Effector memory CD4-positive, alpha-beta T cell (primary cell): ENCODE measurements at regions not wholly inside any gene's neighbourhood (a gene's known extent, or its start where the extent isn't known, plus 50 kb on each side); places are given as distances from the start of the nearest gene placed in this dataset.

Experiments used
- DNase-seq, 3 donors: peaks; one replicate each; pipeline ENCODE4 v3.0.0-alpha.2; 2020
- H3K27ac ChIP-seq: 2 replicates; pipeline ENCODE4 v1.7.0; 2013; ENCODE audit warnings: mild to moderate bottlenecking, low read length, moderate library complexity; ENCODE audit not compliant: insufficient read depth, poor library complexity, severe bottlenecking
- H3K27me3 ChIP-seq: replicated peaks from 2 replicates; pipeline ENCODE4 v1.7.0; 2013; ENCODE audit warnings: mild to moderate bottlenecking, low read length; ENCODE audit not compliant: insufficient read depth, control insufficient read depth, poor library complexity, severe bottlenecking
- H3K36me3 ChIP-seq: 2 replicates; pipeline ENCODE4 v1.7.0; 2013; ENCODE audit warnings: mild to moderate bottlenecking, low read length, moderate library complexity; ENCODE audit not compliant: control insufficient read depth, insufficient read depth
- H3K4me1 ChIP-seq: 2 replicates; pipeline ENCODE4 v1.7.0; 2013; ENCODE audit warnings: low read length, mild to moderate bottlenecking; ENCODE audit not compliant: control insufficient read depth, insufficient read depth, poor library complexity, severe bottlenecking
- H3K4me3 ChIP-seq: 2 replicates; pipeline ENCODE4 v1.7.0; 2013; ENCODE audit warnings: low read length, low read depth, mild to moderate bottlenecking; ENCODE audit not compliant: insufficient read depth, poor library complexity, severe bottlenecking
- H3K9me3 ChIP-seq: 2 replicates; pipeline ENCODE4 v1.7.0; 2013; ENCODE audit warnings: mild to moderate bottlenecking, low read length, moderate library complexity; ENCODE audit not compliant: control insufficient read depth

GRCh38 chr12:67137256-67137655 is 131.9 kb upstream of the CAND1 start:
- H3K27me3 ChIP-seq, result no peaks in the 10 kb centered on the region
- no peaks in the 10 kb centered on the region for H3K9me3 ChIP-seq
- no peaks in the 10 kb centered on the region for H3K36me3 ChIP-seq
- H3K27ac ChIP-seq, result no peak overlapping the region
- DNase-seq, result no peak
- no peaks in the 10 kb centered on the region for H3K4me1 ChIP-seq
- H3K4me3 ChIP-seq, result no peak overlapping the region

GRCh38 chr12:67141296-67142018 is 127.7 kb upstream of the CAND1 start:
- no peak for DNase-seq
- no peaks in the 10 kb centered on the region for H3K27me3 ChIP-seq

GRCh38 chr12:67145692-67146091 is 123.5 kb upstream of the CAND1 start:
- Histone ChIP-seq H3K4me1 (no peaks in the 10 kb centered on the region), H3K9me3 (no peaks in the 10 kb centered on the region), H3K36me3 (no peaks in the 10 kb centered on the region), H3K27me3 (no peaks in the 10 kb centered on the region), H3K27ac (no peak overlapping the region), H3K4me3 (no peak overlapping the region)
- no peak for DNase-seq

More at GRCh38 chr12:67141296-67142018, 127.7 kb upstream of the CAND1 start:
- H3K27ac ChIP-seq, result no peak overlapping the region
- H3K4me3 ChIP-seq, result no peak overlapping the region
- H3K9me3 ChIP-seq, result no peaks in the 10 kb centered on the region
- no peaks in the 10 kb centered on the region for H3K4me1 ChIP-seq
- no peaks in the 10 kb centered on the region for H3K36me3 ChIP-seq

- Histone ChIP-seq H3K27ac (no peak overlapping the region), H3K4me1 (no peaks in the 10 kb centered on the region), H3K4me3 (no peak overlapping the region), H3K9me3 (no peaks in the 10 kb centered on the region), H3K36me3 (no peaks in the 10 kb centered on the region), H3K27me3 (no peaks in the 10 kb centered on the region)
- no peak for DNase-seq
These were observed 122.1 kb upstream of the CAND1 start for GRCh38 chr12:67147030-67147429.

- H3K27me3 ChIP-seq, result no peaks in the 10 kb centered on the region
- no peak for DNase-seq
- H3K4me1 ChIP-seq, result no peaks in the 10 kb centered on the region
- no peaks in the 10 kb centered on the region for H3K36me3 ChIP-seq
- H3K9me3 ChIP-seq, result no peaks in the 10 kb centered on the region
- H3K27ac ChIP-seq, result no peak overlapping the region
- no peak overlapping the region for H3K4me3 ChIP-seq
These were observed 121.7 kb upstream of the CAND1 start for GRCh38 chr12:67147447-67147846.

- H3K4me3 ChIP-seq, result no peak overlapping the region
- H3K36me3 ChIP-seq, result no peaks in the 10 kb centered on the region
- H3K27me3 ChIP-seq, result no peaks in the 10 kb centered on the region
- no peak for DNase-seq
- H3K9me3 ChIP-seq, result no peaks in the 10 kb centered on the region
- no peak overlapping the region for H3K27ac ChIP-seq
- H3K4me1 ChIP-seq, result no peaks in the 10 kb centered on the region
These were observed 120.9 kb upstream of the CAND1 start for GRCh38 chr12:67148265-67148664.

- Histone ChIP-seq H3K27me3 (no peaks in the 10 kb centered on the region), H3K9me3 (no peaks in the 10 kb centered on the region), H3K4me3 (no peak overlapping the region), H3K36me3 (no peaks in the 10 kb centered on the region), H3K27ac (no peak overlapping the region), H3K4me1 (no peaks in the 10 kb centered on the region)
- DNase-seq, result no peak
These were observed 117.3 kb upstream of the CAND1 start for GRCh38 chr12:67151886-67152285.

GRCh38 chr12:67152451-67152850 is 116.7 kb upstream of the CAND1 start:
- H3K4me3 ChIP-seq, result no peak overlapping the region
- no peaks in the 10 kb centered on the region for H3K9me3 ChIP-seq
- no peak for DNase-seq
- H3K27ac ChIP-seq, result no peak overlapping the region
- no peaks in the 10 kb centered on the region for H3K36me3 ChIP-seq
- H3K4me1 ChIP-seq, result no peaks in the 10 kb centered on the region
- no peaks in the 10 kb centered on the region for H3K27me3 ChIP-seq

GRCh38 chr12:67154901-67155300 is 114.3 kb upstream of the CAND1 start:
- Histone ChIP-seq H3K27me3 (no peaks in the 10 kb centered on the region), H3K36me3 (no peaks in the 10 kb centered on the region), H3K9me3 (no peaks in the 10 kb centered on the region), H3K4me3 (no peak overlapping the region), H3K27ac (no peak overlapping the region), H3K4me1 (no peaks in the 10 kb centered on the region)
- no peak for DNase-seq

- Histone ChIP-seq H3K27ac (no peak overlapping the region), H3K27me3 (no peaks in the 10 kb centered on the region), H3K4me3 (no peak overlapping the region), H3K9me3 (no peaks in the 10 kb centered on the region), H3K36me3 (no peaks in the 10 kb centered on the region), H3K4me1 (no peaks in the 10 kb centered on the region)
- no peak for DNase-seq
These were observed 113.3 kb upstream of the CAND1 start for GRCh38 chr12:67155863-67156262.
